AG04450 (cell line): ENCODE measurements at regions not wholly inside any gene's neighbourhood (a gene's known extent, or its start where the extent isn't known, plus 50 kb on each side); places are given as distances from the start of the nearest gene placed in this dataset.
"Not testable (repeated sequence)": the region's sequence is repeated elsewhere in the genome, so short reads cannot be mapped to it uniquely, and the experiment has no call there.

Source experiments
- CTCF ChIA-PET: fragments of 300-600, 350-600 bp; formaldehyde crosslinking; extraction: SDS; loops from one replicate; lab custom pipeline; 2022; ENCODE audit warnings: antibody characterized with exemption, inconsistent platforms; lab: Charles Lee
- POLR2A ChIA-PET: fragments of 350-600 bp; formaldehyde crosslinking; extraction: SDS; loops from one replicate; lab custom pipeline; 2021; ENCODE audit warnings: antibody characterized with exemption, inconsistent platforms; lab: Yijun Ruan, JAX
- DNase-seq: peaks from one replicate; pipeline ENCODE4 v3.0.0-alpha.2; 2011; ENCODE audit warnings: low read depth, low spot score
- H3K27ac ChIP-seq: one replicate; pipeline ENCODE4 v1.5.1; 2012; ENCODE audit warnings: low read depth, low read length, control low read depth
- H3K27me3 ChIP-seq: one replicate; pipeline ENCODE4 v1.6.0; 2012; ENCODE audit warnings: low read length; ENCODE audit not compliant: control insufficient read depth, insufficient read depth
- H3K4me3 ChIP-seq: 2 replicates; pipeline ENCODE4 v1.5.1; 2011; ENCODE audit warnings: mild to moderate bottlenecking, low read depth, low read length, control low read depth
- H3K9me3 ChIP-seq: 2 replicates; pipeline ENCODE4 v1.5.1; 2012; ENCODE audit warnings: low read length; ENCODE audit not compliant: control insufficient read depth, insufficient read depth
- CTCF ChIP-seq: IDR thresholded peaks from 2 replicates; pipeline ENCODE4 v1.5.1; 2011; ENCODE audit warnings: low read depth, low read length, control low read depth, inconsistent platforms

DNA sequence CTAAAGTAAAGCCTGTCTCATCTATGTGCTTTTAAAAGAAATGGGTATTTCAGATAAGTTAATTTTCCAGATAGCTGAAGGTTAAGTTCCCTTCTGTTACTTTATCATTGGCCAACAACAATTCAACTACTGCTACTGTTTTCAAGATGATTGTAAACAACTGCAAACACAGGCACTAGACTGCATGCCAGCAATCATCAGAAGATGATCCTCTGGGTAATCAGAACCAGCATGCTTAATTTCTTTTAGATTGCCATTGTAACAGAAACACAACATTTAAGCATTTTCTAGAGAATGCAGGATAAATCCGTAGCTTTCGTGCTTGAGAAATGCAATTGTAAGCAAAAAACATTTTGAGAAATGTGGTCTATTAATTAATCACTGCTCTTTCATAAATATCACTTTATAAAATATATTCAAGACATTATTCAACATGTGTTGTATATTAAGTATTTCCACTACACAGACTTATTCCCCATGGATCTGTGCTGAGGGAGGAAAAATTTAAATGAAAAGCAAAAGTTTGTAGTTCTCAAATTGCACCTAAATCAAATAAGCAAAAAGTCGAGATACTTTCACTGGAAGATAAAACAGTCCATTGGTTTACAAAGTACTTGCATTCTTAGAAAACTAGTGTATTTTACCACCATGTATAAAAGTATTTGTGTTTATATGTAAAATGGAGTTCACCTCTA, 133.7 kb downstream of the ATL2 start:
- no peak overlapping the region for H3K27ac ChIP-seq
- no peak for TF ChIP-seq CTCF
- peaks cover 15% of the 10 kb centered on the region for H3K27me3 ChIP-seq
- ChIA-PET CTCF (no interaction called here), POLR2A (no interaction called here)
- DNase-seq = no peak
- no peak overlapping the region for H3K4me3 ChIP-seq
- no peaks in the 10 kb centered on the region for H3K9me3 ChIP-seq

DNA sequence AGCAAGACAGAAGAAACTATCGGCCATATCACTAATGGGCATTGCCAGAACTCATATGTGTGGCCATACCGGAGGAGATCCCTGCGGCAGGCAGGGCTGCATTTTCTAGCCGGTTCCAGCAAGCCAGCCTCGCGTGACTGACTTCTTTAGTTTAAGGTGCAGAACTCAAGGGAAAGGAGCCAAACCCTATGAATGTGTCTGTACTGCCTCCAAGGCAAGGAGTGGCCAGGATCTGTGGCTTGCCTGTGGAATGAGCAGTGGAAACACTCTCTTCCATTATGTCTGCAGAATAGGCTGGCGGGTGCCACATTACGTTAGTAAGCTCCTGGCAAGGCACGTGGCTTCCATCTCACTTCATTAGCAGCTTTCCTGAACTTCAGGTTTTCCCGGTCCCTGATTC, 137.6 kb downstream of the ATL2 start:
- POLR2A ChIA-PET = no interaction called here

GRCh38 chr2:38238705-38239104, 138.4 kb downstream of the ATL2 start:
- POLR2A ChIA-PET, CTCF ChIA-PET, DNase-seq, H3K4me3 ChIP-seq, H3K27ac ChIP-seq, H3K9me3 ChIP-seq: not testable (repeated sequence)
- H3K27me3 ChIP-seq = peaks cover 18% of the 10 kb centered on the region

More for the DNA sequence above, 137.6 kb downstream of the ATL2 start:
- Histone ChIP-seq H3K4me3 (no peak overlapping the region), H3K27ac (no peak overlapping the region), H3K9me3 (no peaks in the 10 kb centered on the region), H3K27me3 (peaks cover 16% of the 10 kb centered on the region)
- CTCF ChIA-PET = no interaction called here
- no peak for TF ChIP-seq CTCF
- DNase-seq = no peak

DNA sequence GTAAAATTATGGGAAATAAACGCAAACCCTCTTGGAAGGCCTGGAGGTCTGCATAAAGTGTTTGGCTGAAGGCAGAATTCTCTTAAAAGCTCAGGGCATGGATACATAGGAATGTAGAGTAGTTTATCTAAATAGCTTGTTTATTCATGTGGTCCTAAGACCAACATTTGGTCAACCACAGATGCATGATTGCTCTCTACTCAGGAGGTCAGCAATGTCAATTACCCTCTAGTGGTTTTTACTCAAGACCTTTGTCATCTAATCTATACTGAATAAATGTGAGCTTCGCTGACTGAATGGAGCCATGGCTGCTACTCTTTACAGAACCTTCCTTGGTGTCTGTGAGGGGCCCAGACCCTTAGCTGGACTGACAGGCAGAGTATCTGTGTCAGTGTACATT, 139.8 kb downstream of the ATL2 start:
- Histone ChIP-seq H3K4me3 (no peak overlapping the region), H3K27ac (no peak overlapping the region), H3K9me3 (no peaks in the 10 kb centered on the region), H3K27me3 (peaks cover 16% of the 10 kb centered on the region)
- DNase-seq = no peak
- POLR2A ChIA-PET = no interaction called here
- TF ChIP-seq CTCF = no peak
- CTCF ChIA-PET = no interaction called here

DNA sequence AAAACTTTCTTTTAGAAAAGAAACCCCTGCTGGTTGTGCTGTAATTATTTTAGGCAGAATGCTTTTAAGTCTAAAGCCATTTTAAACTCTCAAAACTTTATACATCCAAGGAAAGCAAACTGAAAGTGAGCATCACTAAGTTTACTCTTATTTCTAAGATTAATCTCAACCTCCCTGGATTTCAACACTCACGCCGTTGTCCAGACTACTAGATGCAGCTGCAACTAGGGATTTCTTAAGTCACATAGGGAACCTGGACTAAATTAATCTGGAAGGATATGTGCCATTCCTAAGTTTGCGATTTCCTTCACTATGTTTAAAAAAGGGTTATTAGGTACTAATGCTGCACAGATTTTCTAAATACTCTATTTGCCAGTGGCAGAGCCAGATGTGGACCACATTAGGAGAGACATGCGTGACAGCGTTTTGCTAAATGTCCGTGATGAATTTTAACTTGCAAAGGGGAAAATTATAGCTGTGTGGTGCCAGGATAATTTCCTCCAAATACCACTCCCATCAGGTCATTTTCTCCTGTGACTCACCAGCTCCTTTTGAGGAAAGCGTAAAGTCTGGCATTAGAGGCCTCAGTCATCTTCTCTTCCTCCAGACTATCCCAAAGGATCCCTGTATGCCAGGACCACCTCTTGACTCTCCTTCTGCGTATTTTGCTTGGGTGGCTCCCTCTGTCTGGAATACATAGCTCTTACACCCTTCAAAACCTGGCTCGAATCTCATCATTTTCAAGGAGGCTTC, 143.7 kb downstream of the ATL2 start:
- Histone ChIP-seq H3K27me3 (peaks cover 11% of the 10 kb centered on the region), H3K9me3 (no peaks in the 10 kb centered on the region), H3K4me3 (no peak overlapping the region), H3K27ac (no peak overlapping the region)
- ChIA-PET POLR2A (no interaction called here), CTCF (no interaction called here)
- DNase-seq = no peak
- TF ChIP-seq CTCF = no peak
